Limb (tissue), 2 donors: ENCODE measurements at regions not wholly inside any gene's neighbourhood (a gene's known extent, or its start where the extent isn't known, plus 50 kb on each side); places are given as distances from the start of the nearest gene placed in this dataset.

Experiments
- DNase-seq, 2 donors: peaks; one replicate each; pipeline ENCODE4 v3.0.0-alpha.2; 2016; ENCODE audit errors: extremely low spot score in 2 of 2

DNA sequence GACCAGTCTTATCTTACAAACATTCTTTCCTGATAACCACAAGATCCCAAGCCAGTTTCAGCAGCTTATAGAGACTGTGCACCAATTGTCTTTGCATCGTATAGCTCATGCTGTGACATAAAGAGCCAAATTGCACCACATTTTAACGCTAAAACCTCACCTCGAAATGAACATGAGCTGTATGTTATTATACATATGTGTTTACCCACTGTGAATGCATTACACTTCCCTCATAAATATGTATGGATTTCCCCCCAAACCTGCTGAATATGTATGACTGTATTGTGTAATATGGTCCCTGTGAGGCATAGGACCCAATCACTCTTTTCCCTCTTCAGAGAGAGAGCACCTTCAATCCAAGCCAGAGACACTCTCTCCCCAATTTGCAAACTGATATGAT is 692.4 kb downstream of the NLGN4X start:
- no peak for DNase-seq

GRCh38 chrX:5528057-5528456 is 700.6 kb downstream of the NLGN4X start:
- no peak for DNase-seq

GRCh38 chrX:5526191-5526590 is 702.5 kb downstream of the NLGN4X start:
- DNase-seq: no peak

- no peak for DNase-seq
Observed at GRCh38 chrX:5490786-5491563, 737.7 kb downstream of the NLGN4X start.

- no peak for DNase-seq
Observed at GRCh38 chrX:5474282-5474681, 754.4 kb downstream of the NLGN4X start.

- no peak for DNase-seq
Observed at GRCh38 chrX:5458300-5458842, 770.3 kb downstream of the NLGN4X start.

- no peak for DNase-seq
Observed at GRCh38 chrX:5449323-5449722, 779.3 kb downstream of the NLGN4X start.

DNA sequence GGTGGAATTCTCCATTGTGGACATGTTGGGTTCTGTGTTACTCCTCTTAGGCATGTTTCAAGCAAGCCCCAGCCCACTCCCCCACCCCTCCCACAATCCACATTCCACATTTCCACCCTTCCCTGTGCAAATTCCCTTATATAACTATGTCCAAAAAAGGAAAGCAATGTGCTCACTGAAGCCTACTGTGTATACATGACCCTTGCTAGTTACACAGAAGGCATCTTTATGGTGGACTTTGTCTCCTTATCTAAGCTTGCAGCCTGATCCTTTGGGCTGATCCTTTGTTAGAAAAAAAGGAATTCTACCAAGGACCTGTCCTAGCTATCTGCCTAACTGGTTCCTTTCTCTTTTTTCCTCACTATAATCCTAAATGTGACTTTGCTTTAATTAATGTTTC is 796.8 kb downstream of the NLGN4X start:
- DNase-seq: no peak

- no peak for DNase-seq
Observed at GRCh38 chrX:5425119-5425518, 803.5 kb downstream of the NLGN4X start.

DNA sequence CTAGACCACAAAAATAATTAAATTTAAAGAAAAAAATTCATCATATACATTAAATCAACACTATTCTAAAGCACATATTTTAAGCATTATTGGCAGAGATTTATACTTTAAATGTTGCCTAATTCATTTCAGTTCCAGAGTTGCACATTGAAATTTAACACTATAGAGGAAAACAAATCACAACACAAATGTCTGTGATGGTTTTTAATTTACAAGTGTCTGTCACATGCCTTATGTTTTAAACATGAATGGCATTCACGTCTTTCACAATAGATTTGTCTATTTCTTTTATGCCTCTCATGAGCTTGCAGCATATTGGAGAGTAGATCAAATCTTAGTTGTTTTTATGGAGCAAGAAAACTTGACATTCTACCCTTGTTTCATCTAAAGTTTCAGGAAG is 811.3 kb downstream of the NLGN4X start:
- no peak for DNase-seq

- DNase-seq: no peak
Observed at GRCh38 chrX:5415738-5416137, 812.9 kb downstream of the NLGN4X start.

DNA sequence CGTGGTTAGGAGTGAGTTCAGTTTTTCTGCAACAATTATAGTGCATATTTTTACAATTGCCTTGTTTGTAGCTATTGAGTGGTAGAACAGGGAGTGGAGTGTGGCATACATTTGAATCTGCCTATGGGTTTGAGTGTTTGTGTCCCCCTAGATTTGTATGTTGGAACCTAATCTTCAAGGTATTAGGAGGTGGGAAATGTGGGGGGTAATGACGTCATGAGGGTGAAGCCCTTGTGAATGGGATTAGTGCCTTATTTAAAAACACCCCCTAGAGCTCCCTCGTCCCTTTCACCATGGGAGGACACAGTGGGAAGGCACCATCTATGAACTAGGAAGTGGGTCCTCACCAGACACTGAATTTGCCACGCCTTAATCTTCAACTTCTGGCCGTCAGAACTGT is 819.6 kb downstream of the NLGN4X start:
- DNase-seq: no peak

DNA sequence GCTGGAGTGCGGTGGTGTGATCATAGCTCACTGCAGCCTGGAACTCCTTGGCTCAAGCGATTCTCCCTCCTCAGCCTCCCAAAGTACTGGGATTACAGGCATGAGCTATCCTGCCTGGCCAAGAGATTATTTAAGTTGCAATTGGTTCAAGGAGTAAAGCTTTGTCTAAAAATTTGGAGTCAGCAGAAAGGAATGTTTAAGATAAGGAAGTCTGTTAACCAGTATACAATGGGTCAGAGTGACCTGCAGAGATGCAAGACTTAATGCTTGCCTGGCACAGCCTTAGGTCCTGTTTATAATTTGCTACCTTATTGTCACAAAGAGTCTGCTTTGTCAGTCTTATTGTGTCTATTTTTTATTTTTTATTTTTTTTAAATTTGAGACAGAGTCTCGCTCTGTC is 826.2 kb downstream of the NLGN4X start:
- DNase-seq: no peak

DNA sequence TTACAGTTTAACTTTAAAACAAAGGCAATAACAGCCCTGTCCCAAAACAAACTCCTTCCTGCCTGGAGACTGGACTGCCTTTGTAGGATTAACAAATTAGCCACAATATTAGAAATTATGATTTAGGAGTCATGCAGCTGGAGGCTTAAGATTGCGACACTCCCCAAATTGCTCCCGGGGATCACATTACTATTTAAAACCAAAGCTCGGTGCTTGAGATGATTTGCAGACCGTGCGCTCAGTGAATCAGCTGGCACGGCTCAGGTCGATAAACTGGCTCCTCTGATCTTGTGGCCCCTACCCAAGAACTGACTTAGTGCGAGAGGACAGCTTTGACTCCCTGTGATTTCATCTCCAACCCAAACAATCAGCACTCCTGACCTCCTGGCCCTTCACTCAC is 829.3 kb downstream of the NLGN4X start:
- no peak for DNase-seq

- no peak for DNase-seq
Observed at GRCh38 chrX:5397409-5397808, 831.3 kb downstream of the NLGN4X start.

DNA sequence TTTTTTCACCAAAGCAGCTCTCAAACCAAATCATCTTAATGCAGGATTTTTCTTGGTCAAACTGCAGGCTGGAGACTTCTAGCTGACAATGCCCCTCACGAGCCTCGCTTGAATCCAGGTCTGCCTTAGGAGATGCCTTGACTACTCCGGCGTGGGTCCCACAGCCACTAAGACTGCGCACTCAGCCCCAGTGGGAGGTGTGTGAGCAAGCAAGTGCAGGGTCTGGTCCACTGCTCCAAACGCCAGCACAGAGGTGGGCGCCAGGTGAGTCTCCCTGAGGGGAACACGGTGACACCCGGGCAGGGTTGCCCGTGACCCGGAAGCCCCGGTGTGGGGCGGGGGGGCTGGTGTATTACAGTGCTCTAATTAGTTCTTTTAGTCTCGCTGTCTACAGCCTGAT is 838.3 kb downstream of the NLGN4X start:
- no peak for DNase-seq

DNA sequence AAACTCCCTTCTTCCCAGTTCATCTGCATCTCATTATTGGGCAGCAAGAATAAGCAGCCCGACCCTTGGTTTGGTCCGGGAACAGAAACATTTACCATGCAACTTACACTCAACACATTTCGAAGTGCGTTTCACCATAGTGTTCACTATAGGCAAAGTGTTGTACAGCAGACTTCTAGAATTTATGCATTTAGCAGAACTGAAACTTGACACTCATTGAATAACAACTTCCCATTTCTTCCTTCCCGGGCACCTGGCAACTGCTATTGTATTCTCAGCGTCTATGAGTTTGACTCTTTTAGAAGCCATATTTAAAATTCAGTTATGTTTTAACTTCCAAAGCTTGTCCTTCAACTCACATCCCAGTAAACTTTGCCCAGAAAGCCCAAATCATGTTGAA is 840.6 kb downstream of the NLGN4X start:
- no peak for DNase-seq

- no peak for DNase-seq
Observed at GRCh38 chrX:5380426-5380825, 848.2 kb downstream of the NLGN4X start.

- DNase-seq: no peak
Observed at GRCh38 chrX:5341902-5342301, 886.8 kb downstream of the NLGN4X start.

DNA sequence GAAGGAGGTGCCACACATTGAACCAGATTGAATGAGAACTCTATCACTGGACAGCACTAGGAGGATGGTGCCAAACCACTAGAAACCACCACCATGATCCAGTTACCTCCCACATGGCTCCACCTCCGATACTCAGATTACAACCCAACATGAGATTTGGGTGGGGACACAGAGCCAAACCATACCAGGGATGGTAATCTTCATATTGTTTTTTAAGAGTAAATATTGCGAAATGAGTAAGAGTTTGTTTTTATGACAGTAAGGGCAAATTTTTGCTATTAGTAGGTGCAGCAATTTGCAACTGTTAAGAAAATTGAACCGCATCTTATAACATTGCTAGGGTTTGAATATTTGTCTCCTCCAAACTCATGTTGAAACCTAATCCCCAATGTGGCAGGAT is 891.5 kb downstream of the NLGN4X start:
- DNase-seq: no peak

DNA sequence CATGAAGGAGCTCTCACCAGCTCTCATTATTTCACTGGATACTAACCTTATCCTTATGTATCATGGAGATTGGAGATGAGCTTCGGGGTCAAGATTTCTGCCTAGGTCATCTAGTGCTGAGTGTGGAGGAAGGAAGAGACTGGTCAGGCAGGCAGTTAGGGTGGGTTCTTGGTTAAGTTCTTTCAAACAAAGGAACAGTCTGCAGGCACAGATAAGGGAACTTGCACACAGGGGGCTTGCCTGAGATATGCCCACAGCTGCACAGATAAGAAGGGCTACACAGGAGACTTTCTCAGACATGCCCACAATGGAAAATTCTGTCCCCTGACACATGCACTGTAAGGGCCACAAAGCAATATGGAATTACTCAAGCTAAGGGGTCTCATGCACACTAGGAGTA is 904.1 kb downstream of the NLGN4X start:
- DNase-seq: no peak

GRCh38 chrX:5314148-5314547 is 914.5 kb downstream of the NLGN4X start:
- no peak for DNase-seq

- no peak for DNase-seq
Observed at GRCh38 chrX:5307416-5307815, 921.3 kb downstream of the NLGN4X start.
